ENCODE measurements at regions not wholly inside any gene's neighbourhood (a gene's known extent, or its start where the extent isn't known, plus 50 kb on each side); places are given as distances from the start of the nearest gene placed in this dataset.

- DNase-seq = no peak
Measured at GRCh38 chr9:73470766-73471165, 319.1 kb downstream of the ANXA1 start.

- DNase-seq = no peak
Measured at GRCh38 chr9:73474002-73474600, 322.4 kb downstream of the ANXA1 start.

- no peak for DNase-seq
Measured at GRCh38 chr9:73474625-73475024, 323.0 kb downstream of the ANXA1 start.

- DNase-seq = no peak
Measured at GRCh38 chr9:73494894-73495293, 343.2 kb downstream of the ANXA1 start.

- DNase-seq = no peak
Measured at GRCh38 chr9:73497796-73498195, 346.1 kb downstream of the ANXA1 start.

GRCh38 chr9:73515216-73515615 is 363.6 kb downstream of the ANXA1 start:
- no peak for DNase-seq

GRCh38 chr9:73523391-73523790 is 371.7 kb downstream of the ANXA1 start:
- no peak for DNase-seq

- DNase-seq = no peak
Measured at GRCh38 chr9:73525350-73525749, 373.7 kb downstream of the ANXA1 start.

GRCh38 chr9:73527521-73527920 is 375.9 kb downstream of the ANXA1 start:
- DNase-seq = no peak

- DNase-seq = no peak
Measured at GRCh38 chr9:73528926-73529325, 377.3 kb downstream of the ANXA1 start.

GRCh38 chr9:73529666-73530065 is 378.0 kb downstream of the ANXA1 start:
- no peak for DNase-seq

- DNase-seq = no peak
Measured at GRCh38 chr9:73531051-73531532, 379.4 kb downstream of the ANXA1 start.

- DNase-seq = no peak
Measured at GRCh38 chr9:73531658-73532057, 380.0 kb downstream of the ANXA1 start.

GRCh38 chr9:73532985-73533384 is 381.3 kb downstream of the ANXA1 start:
- no peak for DNase-seq

GRCh38 chr9:73536403-73536802 is 384.7 kb downstream of the ANXA1 start:
- no peak for DNase-seq

GRCh38 chr9:73537561-73537960 is 385.9 kb downstream of the ANXA1 start:
- DNase-seq = no peak

- DNase-seq = no peak
Measured at GRCh38 chr9:73539881-73540390, 388.3 kb downstream of the ANXA1 start.

- no peak for DNase-seq
Measured at GRCh38 chr9:73541923-73542322, 390.3 kb downstream of the ANXA1 start.

GRCh38 chr9:73543727-73544126 is 392.1 kb downstream of the ANXA1 start:
- DNase-seq = no peak

GRCh38 chr9:73548201-73548600 is 396.5 kb downstream of the ANXA1 start:
- DNase-seq = no peak

GRCh38 chr9:73549991-73550390 is 398.3 kb downstream of the ANXA1 start:
- no peak for DNase-seq

- DNase-seq = no peak
Measured at GRCh38 chr9:73553295-73553694, 401.6 kb downstream of the ANXA1 start.

- no peak for DNase-seq
Measured at GRCh38 chr9:73558471-73558870, 406.8 kb downstream of the ANXA1 start.

GRCh38 chr9:73565026-73565425 is 413.4 kb downstream of the ANXA1 start:
- no peak for DNase-seq

- no peak for DNase-seq
Measured at GRCh38 chr9:73565833-73566465, 414.3 kb downstream of the ANXA1 start.
